Lung microvascular endothelial cell (primary cell): ENCODE measurements at regions not wholly inside any gene's neighbourhood (a gene's known extent, or its start where the extent isn't known, plus 50 kb on each side); places are given as distances from the start of the nearest gene placed in this dataset.
A peak's percentile ranks its signal among the peaks of the same experiment; 100 is the strongest.
"Not testable (repeated sequence)": the region's sequence is repeated elsewhere in the genome, so short reads cannot be mapped to it uniquely, and the experiment has no call there.

Source experiments
- DNase-seq, 2 donors: peaks; one replicate each; pipeline versions ENCODE4 v3.0.0 to v3.0.0-alpha.2; 2010; ENCODE audit warnings: low read depth in 2 of 2

DNA sequence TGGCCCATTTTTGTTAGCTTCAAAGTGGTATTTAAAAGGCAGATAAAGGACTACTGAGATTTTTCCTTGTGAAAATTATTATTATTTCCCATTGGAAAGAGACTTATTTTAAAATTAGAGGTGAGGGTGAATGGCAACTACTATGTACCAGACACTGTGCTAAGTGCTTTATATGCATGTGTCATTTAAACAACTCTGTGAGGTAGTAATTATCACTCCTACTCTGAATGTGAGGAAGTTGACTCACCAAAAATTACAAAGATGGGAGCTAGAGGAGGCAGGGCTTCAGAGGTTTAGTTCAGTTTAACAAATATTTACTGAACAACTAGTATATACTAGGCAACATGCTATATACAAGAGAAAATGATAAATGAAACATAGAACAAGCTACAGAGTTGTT lies 78.2 kb downstream of the MSL3 start:
- DNase-seq: peak; percentile 1

DNA sequence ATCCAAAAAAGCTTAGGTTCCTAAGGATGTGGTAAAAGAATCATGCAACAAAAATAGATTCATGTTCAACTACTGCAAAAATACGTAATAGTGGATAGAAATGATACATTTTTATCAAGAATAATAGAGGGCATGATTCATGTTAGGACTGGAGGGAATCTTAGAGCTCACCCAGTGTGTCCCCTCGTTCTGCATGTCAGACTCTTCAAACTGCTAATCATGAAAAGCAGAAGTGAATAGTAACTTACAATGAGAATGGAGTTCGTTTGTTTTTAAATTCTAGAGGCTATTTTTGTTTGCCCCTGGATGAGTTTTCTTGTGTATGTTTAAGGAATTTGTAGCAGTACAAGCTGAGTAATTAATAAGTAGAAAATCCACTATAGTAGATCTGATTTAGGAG lies 79.4 kb downstream of the MSL3 start:
- DNase-seq: no peak

DNA sequence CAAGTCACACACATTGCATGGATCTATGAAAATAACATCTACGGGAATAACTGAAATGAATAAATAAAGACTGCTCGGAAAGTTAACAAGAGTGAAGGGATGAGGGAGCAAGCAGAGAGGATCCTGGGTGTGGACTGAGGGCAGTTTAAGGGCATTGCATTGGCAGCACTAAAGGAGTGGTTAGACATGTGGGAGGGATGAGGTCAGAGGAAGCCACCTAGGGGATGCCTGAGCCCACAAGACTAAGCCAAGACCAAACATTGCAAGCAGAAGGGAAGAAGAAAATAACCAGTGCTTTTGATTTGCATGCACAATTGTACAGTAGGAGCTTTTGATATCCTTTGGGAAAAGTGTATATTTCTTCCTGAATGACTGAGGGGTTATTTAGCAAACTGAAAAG lies 106.1 kb downstream of the MSL3 start:
- no peak for DNase-seq

DNA sequence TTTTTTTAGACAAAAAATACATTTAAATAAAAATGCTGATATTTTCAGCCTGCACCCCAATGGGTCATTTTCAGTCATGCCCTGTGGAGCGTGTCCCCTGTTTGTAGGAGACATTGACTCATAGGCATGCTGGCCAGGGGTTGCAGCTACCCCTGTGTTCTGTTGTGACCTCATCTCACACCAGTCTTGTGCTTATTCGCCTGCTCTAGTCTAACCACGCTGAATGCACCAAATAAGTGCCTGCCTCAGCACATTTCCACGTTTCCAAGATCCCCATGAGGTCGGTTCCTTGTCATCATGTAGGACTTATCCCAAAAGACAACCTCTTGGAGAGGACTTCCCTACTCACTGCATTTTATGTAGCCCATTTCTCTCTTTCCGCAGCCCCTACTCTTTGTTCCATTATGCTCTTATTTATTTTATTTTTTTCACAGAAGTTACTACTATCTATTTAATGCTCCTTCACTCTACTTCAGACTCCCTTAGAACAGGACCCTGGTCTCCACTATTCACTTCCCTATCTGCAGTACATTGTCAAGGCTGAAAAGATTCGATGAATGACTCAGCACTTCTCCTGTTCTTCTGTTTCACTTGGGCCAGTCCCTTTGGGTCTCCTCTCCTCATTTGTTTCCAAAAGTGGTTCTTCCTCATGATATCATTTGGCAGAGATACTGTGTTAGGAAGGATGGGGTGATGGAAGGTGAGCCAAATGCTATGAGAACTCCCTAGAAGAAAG lies 109.7 kb downstream of the MSL3 start:
- DNase-seq: no peak

DNA sequence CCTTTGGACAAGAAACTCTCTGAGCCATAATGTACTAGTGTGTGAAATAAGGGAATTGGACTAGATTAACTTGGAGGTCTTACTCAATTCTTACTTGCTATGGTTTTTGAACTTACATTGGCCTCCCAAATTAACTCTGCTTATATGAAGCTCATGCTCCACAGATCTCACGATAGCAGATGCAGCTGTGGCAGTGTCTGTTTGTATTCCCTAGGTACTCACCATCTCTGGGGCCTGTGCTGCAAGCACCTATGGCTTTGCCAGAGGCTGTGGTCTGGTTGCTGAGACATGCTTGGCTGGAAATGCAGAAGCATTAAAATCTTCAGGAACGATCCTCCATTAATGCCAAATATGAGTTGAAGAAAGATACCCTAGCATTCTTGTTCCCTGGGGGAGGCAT lies 112.8 kb downstream of the MSL3 start:
- no peak for DNase-seq

DNA sequence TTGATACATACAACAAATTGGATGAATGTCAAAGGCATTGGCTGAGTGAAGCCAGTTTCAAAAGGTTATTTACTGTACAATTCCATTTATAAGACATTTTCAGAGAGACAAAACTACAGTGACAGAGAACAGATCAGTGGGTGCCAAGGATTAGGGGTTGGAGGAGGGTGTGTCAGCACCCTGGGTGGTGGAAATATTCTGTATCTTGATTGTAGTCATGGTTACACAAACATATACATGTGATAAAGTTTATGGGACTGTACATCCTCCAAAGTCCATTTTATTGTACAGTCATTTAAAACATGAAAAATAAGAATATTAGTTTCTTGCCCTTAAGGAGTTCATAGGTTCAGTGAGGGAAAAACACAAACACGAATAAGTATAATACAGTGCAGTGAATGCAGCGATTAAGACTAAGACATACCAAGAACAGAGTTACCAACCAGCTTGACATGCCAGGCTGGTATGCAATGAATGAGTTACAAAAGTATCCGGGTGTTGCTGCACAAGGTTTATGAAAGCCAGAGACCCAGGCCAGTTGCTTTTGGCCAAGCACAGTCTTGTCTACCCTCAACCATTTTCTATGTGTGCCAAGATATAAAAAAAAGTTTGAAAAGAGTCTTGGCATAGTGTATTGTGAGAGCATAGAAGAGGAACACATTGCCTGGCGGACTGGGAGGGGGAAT lies 123.6 kb downstream of the MSL3 start:
- no peak for DNase-seq

DNA sequence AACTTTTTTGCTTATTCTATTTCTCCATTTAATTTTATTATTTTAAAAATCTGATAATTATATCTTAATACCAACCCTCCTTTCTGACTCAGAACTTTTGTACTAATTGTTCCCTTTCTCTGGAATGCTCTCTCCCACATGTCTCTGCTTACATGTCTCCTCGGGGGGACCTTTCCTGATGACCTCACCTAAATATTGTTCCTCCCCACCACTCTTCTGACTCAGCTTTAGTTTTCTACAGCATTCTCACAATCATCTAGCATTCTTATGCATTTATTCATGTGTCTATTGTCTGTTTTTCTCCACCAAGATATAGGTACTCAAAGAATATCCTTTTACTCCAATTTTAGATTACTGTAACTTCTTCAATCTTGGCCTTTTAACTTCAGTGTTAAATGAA lies 128.7 kb downstream of the MSL3 start:
- DNase-seq: peak in 1 of 2 donors; percentile 31

DNA sequence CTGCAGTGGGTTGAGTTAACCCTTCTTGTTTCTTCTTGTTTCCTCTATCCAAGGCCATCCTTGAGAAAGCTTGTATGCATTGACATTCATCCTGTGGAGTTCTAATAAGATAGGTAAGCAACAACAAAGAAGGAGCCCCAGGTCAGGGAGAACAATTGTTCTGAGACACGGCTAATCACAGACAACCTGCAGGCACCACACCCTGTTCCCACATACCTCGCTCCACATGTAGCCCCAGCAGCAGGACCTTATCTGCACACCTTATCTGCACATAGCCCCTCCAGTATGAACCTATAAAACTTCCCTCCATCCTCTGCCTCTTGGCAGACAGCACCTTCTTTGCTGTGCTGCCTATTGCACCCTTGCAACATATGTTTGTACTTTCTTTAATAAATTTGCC lies 129.1 kb downstream of the MSL3 start:
- no peak for DNase-seq

DNA sequence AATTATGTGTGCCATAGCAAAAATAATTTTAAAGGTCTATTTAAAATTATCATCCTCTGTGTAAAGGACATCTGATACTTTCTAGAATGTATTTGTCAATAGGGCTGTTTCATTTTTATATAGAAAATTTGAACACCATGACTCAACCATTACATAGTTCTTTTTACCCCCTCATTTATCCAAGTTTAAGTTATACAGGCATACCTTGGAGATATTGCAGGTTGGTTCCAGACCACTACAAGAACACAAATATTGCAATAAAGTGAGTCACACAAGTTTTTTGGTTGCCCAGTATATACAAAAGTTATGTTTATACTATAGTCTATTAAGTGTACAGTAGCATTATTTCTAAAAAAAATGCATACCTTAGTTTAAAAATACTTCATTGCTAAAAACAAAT lies 130.4 kb downstream of the MSL3 start:
- no peak for DNase-seq

DNA sequence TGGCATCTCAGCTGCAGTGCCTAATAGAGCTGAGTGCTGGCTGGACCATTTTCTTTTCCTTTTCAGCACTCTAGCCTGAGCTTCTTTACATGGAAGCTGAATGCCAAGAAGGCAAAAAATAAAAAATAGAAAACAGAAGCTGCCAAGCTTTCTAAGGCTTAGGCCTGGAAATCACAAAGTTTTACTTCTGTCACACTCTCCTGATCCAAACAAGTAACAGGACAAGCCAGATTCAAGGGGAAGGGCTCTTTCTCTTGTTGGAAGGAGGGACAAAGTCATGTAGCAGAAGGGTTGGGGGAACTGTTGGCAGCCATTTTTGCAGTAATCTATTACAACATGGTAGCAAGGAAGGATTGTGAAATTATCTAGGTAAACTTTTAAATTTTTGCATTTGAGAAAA lies 131.8 kb downstream of the MSL3 start:
- no peak for DNase-seq

DNA sequence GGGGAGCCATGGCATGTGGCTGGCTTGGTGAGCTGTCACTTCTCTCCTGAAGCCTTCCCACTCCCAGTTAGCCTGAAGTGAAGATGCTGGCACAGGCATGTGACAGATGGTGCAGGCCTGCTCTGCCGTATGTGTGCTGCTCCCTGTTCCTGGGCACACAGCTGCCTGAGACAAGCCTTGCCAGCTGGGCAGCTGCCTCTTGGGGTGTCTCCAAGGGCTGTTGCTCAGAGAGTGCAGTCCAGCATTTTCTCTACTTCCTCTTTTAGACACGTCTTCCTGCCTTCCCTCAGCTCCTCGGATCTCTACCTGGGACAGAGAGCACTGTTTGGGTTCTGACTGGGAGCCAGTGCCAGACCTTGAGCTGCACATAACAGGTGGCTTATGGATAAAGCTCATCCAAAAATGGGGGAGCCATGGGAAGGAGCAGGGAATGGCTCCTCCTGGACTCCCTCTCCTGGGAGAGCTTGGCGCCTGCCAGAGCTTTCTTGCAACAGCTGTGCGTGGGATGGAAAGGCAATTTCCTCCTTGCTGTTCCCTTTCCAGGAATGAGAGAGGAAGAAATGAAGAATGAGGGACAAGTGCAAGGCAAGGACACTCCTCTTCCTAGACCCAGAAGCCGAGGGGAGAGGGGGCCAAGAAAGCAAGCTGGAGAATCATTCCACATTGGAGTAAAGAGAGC lies 132.9 kb downstream of the MSL3 start:
- DNase-seq: no peak

DNA sequence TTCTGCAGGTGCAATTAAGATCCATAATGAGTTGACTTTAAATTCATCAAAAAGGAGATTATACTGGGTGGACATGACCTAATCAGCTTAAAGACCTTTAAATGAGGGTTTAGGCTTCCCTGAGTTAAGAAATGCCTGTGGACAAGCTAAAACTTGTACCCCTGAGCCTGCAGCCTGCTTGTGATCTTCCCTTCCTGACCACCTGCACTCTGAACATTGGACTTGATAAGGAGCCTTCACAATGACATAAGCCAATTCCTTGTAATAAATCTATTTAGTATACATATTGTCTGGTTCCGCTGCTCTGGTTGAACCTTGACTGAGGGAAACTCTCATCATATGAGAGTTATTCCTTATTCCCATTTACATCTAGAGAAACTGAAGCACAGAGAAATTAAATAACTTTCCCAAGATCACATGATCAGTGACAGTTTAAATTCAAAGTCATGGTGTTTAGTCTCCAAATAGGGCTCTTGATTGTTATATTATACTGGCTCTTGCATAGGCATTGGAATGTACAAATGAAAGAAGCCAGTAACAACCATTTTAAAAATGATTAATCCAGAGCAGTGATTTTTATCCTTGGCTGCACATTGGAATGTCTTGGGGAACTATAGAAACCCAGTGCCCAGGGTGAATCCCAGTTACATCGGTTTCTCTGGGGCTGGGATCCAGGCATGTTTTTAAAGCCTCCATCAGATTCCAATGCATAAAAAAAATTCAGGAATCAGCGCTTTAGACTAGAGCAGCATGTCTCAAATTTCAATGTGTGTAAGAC lies 136.1 kb downstream of the MSL3 start:
- no peak for DNase-seq

DNA sequence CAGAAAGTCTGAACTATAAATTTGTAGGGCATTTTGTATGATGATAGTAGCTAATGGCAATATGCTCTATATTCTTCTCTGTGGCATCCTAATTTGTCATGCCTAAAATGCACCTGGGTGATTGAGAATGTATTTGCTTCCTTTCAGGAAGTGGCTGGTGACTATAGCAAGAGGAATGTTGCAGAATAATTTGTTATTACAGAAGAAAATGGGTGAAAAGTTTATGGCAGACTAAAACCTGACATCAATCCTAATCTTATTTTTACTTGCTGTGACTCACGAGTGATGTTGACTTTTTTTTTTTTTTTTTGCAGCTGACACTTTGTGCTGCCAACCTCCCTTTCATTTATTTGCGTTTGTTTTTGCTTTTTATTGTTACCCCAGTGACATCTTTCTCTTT lies 141.1 kb downstream of the MSL3 start:
- peak; percentile 57 to 74 for DNase-seq

DNA sequence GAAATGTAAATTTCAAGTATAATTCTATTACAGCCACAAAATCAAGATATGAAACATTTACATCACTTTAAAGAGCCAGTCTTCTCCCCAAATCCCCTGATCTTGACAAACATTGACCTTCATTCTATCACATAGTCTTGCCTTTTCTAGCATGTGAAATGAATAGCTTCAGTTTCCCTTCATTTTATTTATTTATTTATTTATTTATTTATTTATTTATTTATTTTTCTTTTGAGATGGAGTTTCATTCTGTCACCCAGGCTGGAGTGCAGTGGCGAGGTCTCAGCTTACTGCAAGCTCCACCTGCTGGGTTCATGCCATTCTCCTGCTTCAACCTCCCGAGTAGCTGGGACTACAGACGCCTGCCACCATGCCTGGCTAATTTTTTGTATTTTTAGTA lies 147.9 kb downstream of the MSL3 start:
- DNase-seq: not testable (repeated sequence)

DNA sequence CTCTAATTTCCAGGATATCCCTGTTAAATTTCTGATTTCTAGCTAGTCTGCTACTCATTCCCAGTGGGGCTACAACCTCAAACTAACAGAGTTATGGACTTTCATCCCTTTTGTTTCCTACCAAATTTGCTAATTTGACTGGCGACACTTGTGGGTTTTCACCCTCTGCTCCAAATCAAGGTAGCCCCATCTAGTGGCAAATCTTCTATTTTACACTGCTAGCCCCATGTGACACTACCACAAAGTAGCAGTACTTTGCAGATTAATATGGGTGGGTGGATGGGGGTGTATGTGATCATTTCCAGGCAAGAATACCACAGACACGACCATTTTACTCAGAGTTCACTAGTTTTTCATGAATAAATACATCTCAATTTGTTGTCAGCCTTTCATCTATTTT lies 150.3 kb downstream of the MSL3 start:
- DNase-seq: peak; percentile 17 to 59

DNA sequence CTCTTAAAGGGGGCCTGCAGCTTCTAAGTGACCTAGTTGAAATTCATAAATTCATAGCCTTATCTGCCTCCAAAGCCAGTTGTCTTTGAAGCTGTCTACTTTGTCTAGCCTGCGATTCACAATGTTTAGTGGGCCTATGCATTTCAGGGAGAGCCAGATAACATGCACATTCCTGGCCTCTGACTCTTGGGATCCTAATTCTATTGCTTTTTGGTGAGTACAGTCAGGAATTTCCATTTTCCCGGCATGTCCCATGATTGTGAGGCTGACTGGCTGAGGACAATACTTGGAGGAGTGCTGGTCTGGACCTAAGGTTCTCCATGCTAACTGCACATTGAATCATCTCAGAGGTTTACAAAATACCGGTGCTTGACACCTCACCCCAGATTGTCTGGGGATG lies 155.0 kb downstream of the MSL3 start:
- no peak for DNase-seq

DNA sequence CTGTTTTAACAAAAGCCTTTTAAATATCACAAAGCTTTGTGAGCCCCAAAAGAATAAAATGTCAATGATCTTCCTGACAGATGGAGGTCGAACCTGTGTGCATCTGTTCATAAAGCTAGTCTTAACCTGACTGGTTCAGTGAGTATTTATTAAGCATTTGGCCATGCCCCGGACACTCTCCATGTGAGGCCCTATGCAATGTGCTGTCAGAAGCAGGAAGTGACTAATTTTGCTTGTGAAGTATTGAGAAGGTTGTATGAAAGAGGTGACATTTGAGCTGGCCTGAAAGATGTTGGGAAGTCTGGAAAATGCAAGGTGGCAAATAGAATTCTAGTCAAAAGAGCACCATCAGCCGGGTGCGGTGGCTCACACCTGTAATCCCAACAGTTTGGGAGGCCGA lies 171.4 kb downstream of the MSL3 start:
- DNase-seq: peak; percentile 46 to 51

DNA sequence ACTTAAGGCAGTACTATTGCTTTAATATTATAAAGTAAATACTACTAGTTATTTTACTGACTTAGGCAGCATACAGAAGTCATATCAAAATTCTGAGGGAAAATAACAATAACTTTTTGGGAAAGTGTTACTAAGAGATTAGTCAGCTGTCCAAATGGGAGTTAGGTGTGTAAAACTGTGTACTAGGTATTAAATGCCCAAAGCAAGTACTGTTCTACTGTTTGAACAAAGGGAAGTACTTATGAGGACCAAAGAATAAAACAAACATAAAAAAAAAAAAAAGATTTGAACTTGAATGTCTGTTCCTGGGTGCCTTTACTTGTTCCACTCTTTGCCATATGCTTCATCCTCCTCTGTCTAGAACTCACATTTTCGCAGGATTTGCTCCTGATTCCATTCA lies 174.4 kb downstream of the MSL3 start:
- DNase-seq: no peak

DNA sequence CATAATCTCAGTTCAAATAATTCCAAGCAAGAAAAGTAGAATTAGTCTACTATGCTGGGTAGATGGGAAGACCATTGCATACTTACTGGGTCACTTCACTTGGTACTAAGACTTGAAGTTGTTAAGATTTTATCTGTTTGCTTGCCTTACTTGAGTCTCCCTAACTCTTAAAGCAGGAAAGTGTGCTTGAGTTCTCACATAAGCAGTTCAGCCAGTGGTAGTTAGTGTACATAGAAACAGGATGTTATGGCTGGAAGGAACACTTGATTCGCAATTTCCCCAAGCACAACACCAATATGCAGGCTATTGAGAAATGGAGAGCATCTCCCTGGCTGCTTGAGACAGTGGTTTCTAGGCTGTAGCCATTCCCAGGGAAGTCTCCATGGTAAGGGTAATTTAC lies 176.1 kb downstream of the MSL3 start:
- DNase-seq: peak in 1 of 2 donors; percentile 22

DNA sequence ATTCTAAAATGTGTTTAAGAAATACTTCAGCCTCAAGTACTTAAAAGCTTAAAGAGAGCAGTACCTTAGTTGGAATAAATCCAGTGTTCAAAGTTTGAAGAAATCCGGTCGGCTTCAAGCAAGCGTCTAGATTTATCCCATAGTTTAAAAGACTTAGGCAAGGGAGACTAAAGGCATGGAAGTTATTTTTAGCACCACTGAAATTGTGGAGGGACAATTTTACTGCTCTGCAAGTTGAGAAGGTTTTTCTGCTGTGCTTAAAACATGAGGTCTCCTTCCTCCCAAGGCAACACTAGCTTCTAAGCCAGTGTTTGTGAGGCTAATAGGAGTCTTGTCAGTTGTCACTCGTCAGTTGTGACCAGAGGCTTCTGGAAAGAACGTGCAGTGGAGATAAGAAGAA lies 183.5 kb downstream of the MSL3 start:
- no peak for DNase-seq

DNA sequence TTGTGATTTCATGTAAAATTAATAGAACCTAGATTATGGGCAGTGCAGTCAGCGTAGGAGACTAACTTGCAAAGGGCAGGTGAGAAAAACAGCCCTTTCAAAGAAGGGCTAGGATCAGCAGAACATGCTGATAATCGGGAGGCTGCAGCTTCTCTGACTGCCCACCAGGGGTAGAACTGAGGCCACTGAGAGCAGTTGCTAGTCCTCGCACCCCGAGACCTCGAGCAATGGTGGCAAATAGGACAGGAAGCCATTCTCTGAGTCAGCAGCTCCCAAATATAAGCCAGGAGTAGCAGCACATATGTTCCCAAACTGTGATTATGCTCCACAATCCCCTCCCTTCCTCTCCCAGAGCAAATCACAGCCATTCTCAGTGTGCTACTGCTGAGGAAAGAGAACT lies 186.5 kb downstream of the MSL3 start:
- DNase-seq: peak; percentile 47 to 48

DNA sequence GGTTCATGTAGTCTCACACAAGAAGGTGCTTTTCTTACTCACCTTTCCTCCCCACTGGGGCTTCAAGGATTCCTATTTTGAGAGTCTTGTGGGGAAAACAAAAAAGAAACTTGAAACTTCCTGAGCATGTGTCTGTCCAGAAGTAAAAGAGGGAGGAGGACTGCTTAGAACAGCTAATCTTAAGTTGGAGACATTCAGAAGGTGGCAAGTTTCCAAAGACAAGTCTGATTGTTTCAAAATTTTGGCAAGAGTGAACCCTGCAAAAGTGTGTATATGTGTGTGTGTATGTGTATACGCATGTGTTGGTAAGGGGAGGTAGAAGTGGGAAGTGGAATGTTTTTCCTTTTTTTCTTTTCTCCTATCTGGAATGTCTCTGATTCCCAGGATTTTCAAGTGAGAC lies 189.0 kb upstream of the FRMPD4 start:
- no peak for DNase-seq
